Ishikawa (cell line): ENCODE measurements at regions not wholly inside any gene's neighbourhood (a gene's known extent, or its start where the extent isn't known, plus 50 kb on each side); places are given as distances from the start of the nearest gene placed in this dataset.

Experiments used
- CEBPB ChIP-seq: IDR thresholded peaks from 2 replicates; pipeline ENCODE4 v1.6.1; 2012
- CREB1 ChIP-seq: IDR thresholded peaks from 2 replicates; pipeline ENCODE4 v1.6.1; 2012; ENCODE audit warnings: low read depth
- EGR1 ChIP-seq: IDR thresholded peaks from 2 replicates; pipeline ENCODE4 v1.6.1; 2012
- EP300 ChIP-seq: IDR thresholded peaks from 2 replicates; pipeline ENCODE4 v1.6.1; 2012; ENCODE audit warnings: borderline replicate concordance
- FOXM1 ChIP-seq: IDR thresholded peaks from 2 replicates; pipeline ENCODE4 v1.6.1; 2012; ENCODE audit warnings: low read depth, borderline replicate concordance
- NFIC ChIP-seq: IDR thresholded peaks from 2 replicates; pipeline ENCODE4 v1.6.1; 2012
- RAD21 ChIP-seq: IDR thresholded peaks from 2 replicates; pipeline ENCODE4 v1.6.1; 2012; ENCODE audit warnings: low read depth
- TAF1 ChIP-seq: IDR thresholded peaks from 2 replicates; pipeline ENCODE4 v1.6.1; 2012; ENCODE audit warnings: low read depth, mild to moderate bottlenecking
- TCF12 ChIP-seq: IDR thresholded peaks from 2 replicates; pipeline ENCODE4 v1.6.1; 2012; ENCODE audit warnings: low read depth
- TEAD4 ChIP-seq: IDR thresholded peaks from 2 replicates; pipeline ENCODE4 v1.6.1; 2012
- YY1 ChIP-seq: IDR thresholded peaks from 2 replicates; pipeline ENCODE4 v1.6.1; 2012; ENCODE audit warnings: low read depth
- ZBTB7A ChIP-seq: IDR thresholded peaks from 2 replicates; pipeline ENCODE4 v1.6.1; 2012; ENCODE audit warnings: low read depth
- TF ChIP-seq, protein P1 (sequence below): IDR thresholded peaks from 2 replicates; pipeline ENCODE4 v1.6.1; 2012
- TF ChIP-seq, protein P2 (sequence below): IDR thresholded peaks from 2 replicates; pipeline ENCODE4 v1.6.1; 2012
- TF ChIP-seq, protein P3 (sequence below): IDR thresholded peaks from 2 replicates; pipeline ENCODE4 v1.6.1; 2012; ENCODE audit warnings: low read depth, mild to moderate bottlenecking

DNA sequence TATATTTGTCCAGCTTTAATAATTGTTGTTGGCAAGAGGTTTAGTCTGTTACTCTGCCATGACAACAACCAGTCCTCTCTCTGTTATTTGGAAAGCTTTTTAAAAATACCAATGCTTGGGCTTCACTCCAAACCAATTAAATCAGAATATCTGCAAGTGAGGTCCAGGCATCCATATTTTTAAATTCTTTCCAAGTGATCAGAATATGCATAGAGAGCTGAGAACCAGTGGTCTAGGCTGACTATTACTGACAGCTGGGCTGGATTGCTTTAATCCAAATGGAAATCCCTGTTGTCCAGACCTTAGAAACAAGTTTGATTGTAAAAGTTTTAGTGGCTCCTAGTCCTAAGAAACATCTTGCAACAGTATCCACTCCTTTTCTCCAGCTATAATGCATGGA, 1059.7 kb upstream of the ACVR2A start:
- no peak for TF ChIP-seq CREB1
- no peak for TF ChIP-seq EP300
- TF ChIP-seq FOXM1, result no peak
- TF ChIP-seq RAD21, result no peak
- TF ChIP-seq EGR1, result no peak
- TF ChIP-seq, protein P1, sequence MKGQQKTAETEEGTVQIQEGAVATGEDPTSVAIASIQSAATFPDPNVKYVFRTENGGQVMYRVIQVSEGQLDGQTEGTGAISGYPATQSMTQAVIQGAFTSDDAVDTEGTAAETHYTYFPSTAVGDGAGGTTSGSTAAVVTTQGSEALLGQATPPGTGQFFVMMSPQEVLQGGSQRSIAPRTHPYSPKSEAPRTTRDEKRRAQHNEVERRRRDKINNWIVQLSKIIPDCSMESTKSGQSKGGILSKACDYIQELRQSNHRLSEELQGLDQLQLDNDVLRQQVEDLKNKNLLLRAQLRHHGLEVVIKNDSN, result no peak

DNA sequence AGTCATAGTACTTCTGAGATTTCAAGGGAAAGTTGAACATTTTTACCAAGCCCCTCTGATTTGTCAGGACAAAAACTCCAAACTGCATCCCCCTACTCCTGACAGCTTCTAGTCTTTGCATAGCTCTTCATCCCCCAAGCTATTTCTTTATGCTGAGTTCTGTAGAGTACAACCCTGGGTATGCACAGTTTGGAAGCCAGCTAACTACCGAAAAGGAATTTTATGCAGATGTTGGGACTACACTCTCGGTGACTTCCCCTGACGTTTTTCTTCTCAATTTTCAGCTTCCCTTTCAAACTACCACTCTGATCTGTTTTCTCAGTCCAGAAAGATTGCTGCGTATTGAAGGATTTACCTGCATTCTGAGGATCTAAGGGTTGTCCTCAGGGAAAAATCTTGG, 1060.2 kb upstream of the ACVR2A start:
- TF ChIP-seq, protein P2, sequence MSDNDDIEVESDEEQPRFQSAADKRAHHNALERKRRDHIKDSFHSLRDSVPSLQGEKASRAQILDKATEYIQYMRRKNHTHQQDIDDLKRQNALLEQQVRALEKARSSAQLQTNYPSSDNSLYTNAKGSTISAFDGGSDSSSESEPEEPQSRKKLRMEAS, result no peak
- no peak for TF ChIP-seq TEAD4
- TF ChIP-seq, protein P3, sequence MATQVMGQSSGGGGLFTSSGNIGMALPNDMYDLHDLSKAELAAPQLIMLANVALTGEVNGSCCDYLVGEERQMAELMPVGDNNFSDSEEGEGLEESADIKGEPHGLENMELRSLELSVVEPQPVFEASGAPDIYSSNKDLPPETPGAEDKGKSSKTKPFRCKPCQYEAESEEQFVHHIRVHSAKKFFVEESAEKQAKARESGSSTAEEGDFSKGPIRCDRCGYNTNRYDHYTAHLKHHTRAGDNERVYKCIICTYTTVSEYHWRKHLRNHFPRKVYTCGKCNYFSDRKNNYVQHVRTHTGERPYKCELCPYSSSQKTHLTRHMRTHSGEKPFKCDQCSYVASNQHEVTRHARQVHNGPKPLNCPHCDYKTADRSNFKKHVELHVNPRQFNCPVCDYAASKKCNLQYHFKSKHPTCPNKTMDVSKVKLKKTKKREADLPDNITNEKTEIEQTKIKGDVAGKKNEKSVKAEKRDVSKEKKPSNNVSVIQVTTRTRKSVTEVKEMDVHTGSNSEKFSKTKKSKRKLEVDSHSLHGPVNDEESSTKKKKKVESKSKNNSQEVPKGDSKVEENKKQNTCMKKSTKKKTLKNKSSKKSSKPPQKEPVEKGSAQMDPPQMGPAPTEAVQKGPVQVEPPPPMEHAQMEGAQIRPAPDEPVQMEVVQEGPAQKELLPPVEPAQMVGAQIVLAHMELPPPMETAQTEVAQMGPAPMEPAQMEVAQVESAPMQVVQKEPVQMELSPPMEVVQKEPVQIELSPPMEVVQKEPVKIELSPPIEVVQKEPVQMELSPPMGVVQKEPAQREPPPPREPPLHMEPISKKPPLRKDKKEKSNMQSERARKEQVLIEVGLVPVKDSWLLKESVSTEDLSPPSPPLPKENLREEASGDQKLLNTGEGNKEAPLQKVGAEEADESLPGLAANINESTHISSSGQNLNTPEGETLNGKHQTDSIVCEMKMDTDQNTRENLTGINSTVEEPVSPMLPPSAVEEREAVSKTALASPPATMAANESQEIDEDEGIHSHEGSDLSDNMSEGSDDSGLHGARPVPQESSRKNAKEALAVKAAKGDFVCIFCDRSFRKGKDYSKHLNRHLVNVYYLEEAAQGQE, result no peak
- TF ChIP-seq, protein P1, result no peak
- no peak for TF ChIP-seq CREB1
- TF ChIP-seq FOXM1, result no peak
- TF ChIP-seq TAF1, result no peak
- no peak for TF ChIP-seq CEBPB
- TF ChIP-seq YY1, result no peak
- TF ChIP-seq RAD21, result no peak

DNA sequence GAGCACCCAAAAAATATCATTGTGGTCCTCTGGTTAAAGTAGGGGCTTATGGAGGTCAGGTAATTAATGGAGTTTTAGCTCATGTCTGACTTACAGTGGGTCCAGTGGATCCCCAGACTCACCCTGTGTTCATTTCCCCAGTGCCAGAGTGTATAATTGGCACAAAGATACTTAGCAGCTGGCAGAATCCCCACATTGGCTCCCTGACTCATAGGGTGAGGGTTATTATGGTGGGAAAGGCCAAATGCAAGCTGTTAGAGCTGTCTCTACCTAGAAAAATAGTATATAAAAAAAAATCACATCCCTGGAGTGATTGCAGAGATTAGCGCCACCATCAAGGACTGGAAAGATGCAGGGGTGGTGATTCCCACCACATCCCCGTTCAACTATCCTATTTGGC, 1067.6 kb upstream of the ACVR2A start:
- TF ChIP-seq TCF12 (no peak), TEAD4 (no peak), TAF1 (no peak), CREB1 (no peak), YY1 (no peak), ZBTB7A (no peak), FOXM1 (no peak), EP300 (no peak), CEBPB (no peak), NFIC (no peak), EGR1 (no peak)
- TF ChIP-seq, protein P2, result no peak
- TF ChIP-seq, protein P1, result no peak

DNA sequence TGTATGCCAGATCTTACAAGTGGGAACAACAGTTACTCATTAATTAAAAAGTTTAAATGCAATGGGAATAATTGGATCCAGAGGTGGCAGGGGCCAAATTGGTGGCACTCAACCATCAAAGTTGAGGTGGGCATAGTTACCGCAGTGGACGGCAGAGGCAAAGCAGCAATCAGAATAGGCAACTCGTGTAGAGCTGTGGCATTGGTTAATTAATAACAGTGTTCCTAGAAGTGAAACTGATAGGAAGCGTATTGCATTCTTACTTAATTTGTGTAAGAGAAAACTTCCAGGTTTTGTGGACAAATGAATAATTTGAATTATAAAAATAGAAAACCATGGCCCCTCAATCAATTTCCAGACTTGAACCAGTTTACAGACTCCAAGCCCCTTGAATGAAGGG, 1068.2 kb upstream of the ACVR2A start:
- TF ChIP-seq RAD21, result no peak
- TF ChIP-seq NFIC, result no peak
- no peak for TF ChIP-seq EGR1
- TF ChIP-seq, protein P3, result no peak
- no peak for TF ChIP-seq FOXM1
- TF ChIP-seq, protein P2, result no peak
- no peak for TF ChIP-seq CEBPB
- no peak for TF ChIP-seq YY1

DNA sequence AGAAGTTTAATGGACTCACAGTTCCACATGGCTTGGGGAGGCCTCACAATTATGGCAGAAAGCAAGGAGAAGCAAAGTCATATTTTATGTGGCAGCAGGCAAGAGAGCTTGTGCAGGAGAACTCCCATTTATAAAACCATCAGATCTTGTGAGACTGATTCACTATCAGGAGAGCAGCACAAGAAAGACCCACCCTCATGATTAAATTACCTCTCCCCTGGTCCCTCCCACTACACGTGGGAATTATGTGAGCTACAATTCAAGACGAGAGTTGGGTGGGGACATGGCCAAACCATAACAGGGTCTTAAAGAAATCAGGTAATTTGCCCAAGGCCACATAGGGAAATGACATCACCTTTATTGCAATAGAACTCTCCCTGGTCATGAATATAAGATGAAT, 1073.3 kb upstream of the ACVR2A start:
- no peak for TF ChIP-seq RAD21
- no peak for TF ChIP-seq YY1
- TF ChIP-seq TAF1, result no peak
- TF ChIP-seq EP300, result no peak
- TF ChIP-seq FOXM1, result no peak
- TF ChIP-seq, protein P1, result no peak
- TF ChIP-seq, protein P3, result no peak
- TF ChIP-seq TEAD4, result no peak
- TF ChIP-seq NFIC, result no peak
- TF ChIP-seq CREB1, result no peak
- TF ChIP-seq EGR1, result no peak
- TF ChIP-seq CEBPB, result no peak
- no peak for TF ChIP-seq TCF12
- TF ChIP-seq, protein P2, result no peak
- no peak for TF ChIP-seq ZBTB7A
